Transverse colon (tissue), 4 donors: ENCODE measurements at regions not wholly inside any gene's neighbourhood (a gene's known extent, or its start where the extent isn't known, plus 50 kb on each side); places are given as distances from the start of the nearest gene placed in this dataset.
A peak's percentile ranks its signal among the peaks of the same experiment; 100 is the strongest.

Experiments used
- DNase-seq: peaks from one replicate; pipeline ENCODE4 v3.0.0-alpha.2; 2019
- H3K27ac ChIP-seq, 4 donors: fragments of 200-600 bp; sonication (generic); 2 replicates each; pipeline ENCODE4 v1.5.1; 2016 to 2018; ENCODE audit warnings: inconsistent platforms in 4 of 4
- H3K27me3 ChIP-seq: fragments of 200-600 bp; sonication (generic); 2 replicates; pipeline ENCODE4 v1.5.1; 2017; ENCODE audit warnings: inconsistent platforms
- H3K36me3 ChIP-seq, 4 donors: fragments of 200-600 bp; sonication (generic); 2 replicates each; pipeline ENCODE4 v1.5.1; 2017 to 2019; ENCODE audit warnings: inconsistent platforms in 4 of 4
- H3K4me1 ChIP-seq, 4 donors: fragments of 200-600 bp; sonication (generic); 2 replicates each; pipeline ENCODE4 v1.5.1; 2017 to 2020; ENCODE audit warnings: inconsistent platforms in 4 of 4
- H3K4me3 ChIP-seq, 4 donors: fragments of 200-600 bp; sonication (generic); 1 replicate in 1 of 4; 2 replicates in 3 of 4; pipeline versions ENCODE4 v1.5.1 to v1.6.1; 2017 to 2019; ENCODE audit warnings: inconsistent platforms in 4 of 4
- H3K9me3 ChIP-seq, 2 donors: fragments of 200-600 bp; sonication (generic); 2 replicates each; pipeline ENCODE4 v1.5.1; 2017 to 2019; ENCODE audit warnings: inconsistent platforms in 2 of 2
- CTCF ChIP-seq, 5 experiments: fragments of 200-600 bp in 3 of 5; fragments of 450-650 bp in 2 of 5; sonication (generic) in 3 of 5; IDR thresholded peaks; 1 replicate in 2 of 5; 2 replicates in 3 of 5; pipeline ENCODE4 v1.5.1; 2016 to 2017; ENCODE audit warnings: antibody characterized with exemption in 5 of 5, inconsistent platforms in 3 of 5, mild to moderate bottlenecking in 2 of 5, moderate library complexity in 1 of 5
- EP300 ChIP-seq: sonication (generic); formaldehyde crosslinking; IDR thresholded peaks from one replicate; pipeline ENCODE4 v1.6.1; 2017; ENCODE audit warnings: antibody characterized with exemption, low read depth
- POLR2A ChIP-seq: fragments of 450-650 bp; IDR thresholded peaks from one replicate; pipeline ENCODE4 v1.6.1; 2016; ENCODE audit warnings: antibody characterized with exemption, mild to moderate bottlenecking, moderate library complexity
- POLR2AphosphoS5 ChIP-seq, 3 donors: sonication (generic); formaldehyde crosslinking; IDR thresholded peaks; one replicate each; pipeline ENCODE4 v1.6.1; 2016; ENCODE audit warnings: antibody characterized with exemption in 3 of 3
- WGBS, 2 donors: methylation state at CpG; one replicate each; pipeline ENCODE4 v1.1.5; 2018; ENCODE audit warnings: low coverage in 1 of 2; 5-methylcytosine and 5-hydroxymethylcytosine counted together
- in situ Hi-C, 4 donors: fragments of 200-750 bp; cut with MboI; loops; one replicate each; pipeline versions ENCODE4 v1.15.0 to v1.15.1; 2017; ENCODE audit warnings: low sequenced_read_pairs in 3 of 4, low pct_ligation_motif_present in 1 of 4, low pct_unique_long_range_greater_than_20kb in 1 of 4
- intact Hi-C: fragments of 100-400 bp; cut with DNase I; formaldehyde crosslinking; loops from one replicate; pipeline ENCODE4 v1.15.1; 2023; ENCODE audit warnings: low total_unique reads

- Histone ChIP-seq H3K4me1 (no peaks in the 10 kb centered on the region), H3K27ac (no peak overlapping the region), H3K27me3 (no peaks in the 10 kb centered on the region), H3K4me3 (no peak overlapping the region), H3K36me3 (no peaks in the 10 kb centered on the region), H3K9me3 (no peaks in the 10 kb centered on the region)
- 61 to 75% methylated on average over 11 to 18 of the region's 18 CpGs for WGBS, 2 donors
- intact Hi-C loops (no loop called here), in situ Hi-C loops (loop anchor here in 1 of 4 donors (25.0 kb wide), 1 partner anchor 372 kb away; no protein-coding TSS in a partner anchor)
- DNase-seq: no peak
- TF ChIP-seq POLR2A (no peak), POLR2AphosphoS5 (IDR thresholded peaks at IDR 0.05) (no peak), CTCF (IDR thresholded peaks at IDR 0.05) (no peak), EP300 (no peak)
These were observed 207.2 kb upstream of the TMEM132C start for GRCh38 chr12:128059621-128060370.

- H3K27ac ChIP-seq: no peak overlapping the region
- in situ Hi-C loops (loop anchor here in 1 of 4 donors (25.0 kb wide), 1 partner anchor 381 kb away; no protein-coding TSS in a partner anchor), intact Hi-C loops (no loop called here)
- no peak for TF ChIP-seq POLR2A
- no peak for TF ChIP-seq POLR2AphosphoS5 (IDR thresholded peaks at IDR 0.05)
- no peak for TF ChIP-seq EP300
- 88% methylated on average over 5 of the region's 5 CpGs; no CpG with 5 or more reads in 1 of the 2 donors for WGBS, 2 donors
- H3K4me1 ChIP-seq: no peaks in the 10 kb centered on the region
- H3K4me3 ChIP-seq: no peak overlapping the region
- DNase-seq: no peak
- H3K36me3 ChIP-seq: no peaks in the 10 kb centered on the region
- H3K9me3 ChIP-seq: no peaks in the 10 kb centered on the region
- no peaks in the 10 kb centered on the region for H3K27me3 ChIP-seq
These were observed 198.8 kb upstream of the TMEM132C start for GRCh38 chr12:128068211-128068610.

- H3K4me1 ChIP-seq: no peaks in the 10 kb centered on the region
- no peak overlapping the region for H3K27ac ChIP-seq
- TF ChIP-seq CTCF (IDR thresholded peaks at IDR 0.05) (peak; percentile 44 to 78 (median 68)), EP300 (no peak)
- intact Hi-C loops (no loop called here), in situ Hi-C loops (loop anchor here in 1 of 4 donors (25.0 kb wide), 1 partner anchor 382 kb away; no protein-coding TSS in a partner anchor)
- no peaks in the 10 kb centered on the region for H3K27me3 ChIP-seq
- H3K9me3 ChIP-seq: no peaks in the 10 kb centered on the region
- 26 to 30% methylated on average over 5 to 12 of the region's 12 CpGs for WGBS, 2 donors
- no peaks in the 10 kb centered on the region for H3K36me3 ChIP-seq
- no peak overlapping the region for H3K4me3 ChIP-seq
- DNase-seq: peak; percentile 63
These were observed 197.5 kb upstream of the TMEM132C start for GRCh38 chr12:128069359-128069997.

GRCh38 chr12:128073937-128074336 is 193.0 kb upstream of the TMEM132C start:
- no peak for TF ChIP-seq CTCF (IDR thresholded peaks at IDR 0.05)
- TF ChIP-seq POLR2AphosphoS5 (IDR thresholded peaks at IDR 0.05): no peak
- no peak for TF ChIP-seq POLR2A
- TF ChIP-seq EP300: no peak
- in situ Hi-C loops: loop anchor here in 1 of 4 donors (25.0 kb wide), 1 partner anchor 387 kb away; no protein-coding TSS in a partner anchor
- Histone ChIP-seq H3K27ac (no peak overlapping the region), H3K27me3 (no peaks in the 10 kb centered on the region), H3K36me3 (no peaks in the 10 kb centered on the region), H3K9me3 (no peaks in the 10 kb centered on the region), H3K4me3 (no peak overlapping the region), H3K4me1 (no peaks in the 10 kb centered on the region)
- no peak for DNase-seq
- 86 to 96% methylated on average over 13 of the region's 13 CpGs for WGBS, 2 donors
- intact Hi-C loops: loop anchor here (10.0 kb wide), 1 partner anchor 1539 kb away; no protein-coding TSS in a partner anchor
